ENCODE measurements at regions not wholly inside any gene's neighbourhood (a gene's known extent, or its start where the extent isn't known, plus 50 kb on each side); places are given as distances from the start of the nearest gene placed in this dataset.

DNA sequence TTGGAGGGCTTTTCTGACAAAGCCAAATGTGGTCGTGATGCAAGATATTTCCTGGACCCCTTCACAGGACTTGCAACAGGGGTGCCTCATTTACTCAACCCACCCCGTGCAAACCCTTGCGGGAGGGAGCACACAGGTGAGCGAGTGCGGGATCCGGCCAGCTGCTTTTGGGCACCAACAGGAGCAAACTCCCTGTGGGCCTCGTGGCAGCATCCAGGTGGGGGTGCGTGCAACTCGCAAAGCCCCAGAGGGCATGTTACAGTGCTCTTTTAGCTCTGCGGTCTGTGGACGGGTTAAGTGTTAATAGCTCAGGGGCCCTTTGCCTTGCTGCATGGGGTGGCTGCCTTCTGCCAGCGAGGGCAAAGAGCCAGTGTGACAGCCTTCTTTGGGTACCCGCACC, 707.6 kb upstream of the MDGA2 start:
- Mint-ChIP-seq H3K36me3 (ENCODE audit: low read depth) (no peaks in the 10 kb centered on the region), H3K4me3 (ENCODE audit: unreplicated experiment) (no peak overlapping the region), H3K9me3 (ENCODE audit: low read depth) (peaks cover 5% of the 10 kb centered on the region), H3K27ac (ENCODE audit: unreplicated experiment) (no peak overlapping the region), H3K4me1 (ENCODE audit: low read depth) (no peaks in the 10 kb centered on the region), H3K27me3 (ENCODE audit: low read depth) (peaks cover 2% of the 10 kb centered on the region)
- TF ChIP-seq, protein P1, sequence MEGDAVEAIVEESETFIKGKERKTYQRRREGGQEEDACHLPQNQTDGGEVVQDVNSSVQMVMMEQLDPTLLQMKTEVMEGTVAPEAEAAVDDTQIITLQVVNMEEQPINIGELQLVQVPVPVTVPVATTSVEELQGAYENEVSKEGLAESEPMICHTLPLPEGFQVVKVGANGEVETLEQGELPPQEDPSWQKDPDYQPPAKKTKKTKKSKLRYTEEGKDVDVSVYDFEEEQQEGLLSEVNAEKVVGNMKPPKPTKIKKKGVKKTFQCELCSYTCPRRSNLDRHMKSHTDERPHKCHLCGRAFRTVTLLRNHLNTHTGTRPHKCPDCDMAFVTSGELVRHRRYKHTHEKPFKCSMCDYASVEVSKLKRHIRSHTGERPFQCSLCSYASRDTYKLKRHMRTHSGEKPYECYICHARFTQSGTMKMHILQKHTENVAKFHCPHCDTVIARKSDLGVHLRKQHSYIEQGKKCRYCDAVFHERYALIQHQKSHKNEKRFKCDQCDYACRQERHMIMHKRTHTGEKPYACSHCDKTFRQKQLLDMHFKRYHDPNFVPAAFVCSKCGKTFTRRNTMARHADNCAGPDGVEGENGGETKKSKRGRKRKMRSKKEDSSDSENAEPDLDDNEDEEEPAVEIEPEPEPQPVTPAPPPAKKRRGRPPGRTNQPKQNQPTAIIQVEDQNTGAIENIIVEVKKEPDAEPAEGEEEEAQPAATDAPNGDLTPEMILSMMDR (IDR thresholded peaks at IDR 0.05) = no peak
- DNase-seq (ENCODE audit: low spot score) = peak; percentile 84

DNA sequence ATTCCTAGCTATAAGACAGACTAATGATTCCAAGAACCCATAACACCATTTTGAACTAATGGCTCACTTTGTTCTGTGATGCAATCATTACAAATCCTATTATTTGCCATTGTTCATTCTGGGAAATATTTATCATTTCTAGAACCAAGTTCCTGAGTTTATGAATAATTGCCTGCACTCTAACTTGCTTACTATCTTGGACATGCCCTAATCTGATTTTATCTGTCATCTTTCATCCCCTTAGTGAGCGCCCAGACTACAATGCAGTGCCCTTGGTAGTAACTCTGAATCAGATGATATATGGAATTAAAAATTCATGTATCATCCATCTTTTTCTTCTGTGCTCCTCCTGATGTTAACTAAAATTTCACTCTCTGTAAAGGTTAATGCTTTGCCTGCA, 703.1 kb upstream of the MDGA2 start:
- Mint-ChIP-seq H3K4me1 (ENCODE audit: low read depth) (no peaks in the 10 kb centered on the region), H3K27ac (ENCODE audit: unreplicated experiment) (no peak overlapping the region), H3K4me3 (ENCODE audit: unreplicated experiment) (no peak overlapping the region), H3K36me3 (ENCODE audit: low read depth) (no peaks in the 10 kb centered on the region), H3K27me3 (ENCODE audit: low read depth) (no peaks in the 10 kb centered on the region), H3K9me3 (ENCODE audit: low read depth) (peaks cover 5% of the 10 kb centered on the region)
- TF ChIP-seq, protein P1 (IDR thresholded peaks at IDR 0.05) = no peak
- no peak for DNase-seq (ENCODE audit: low spot score)

GRCh38 chr14:48373981-48374380, 698.6 kb upstream of the MDGA2 start:
- H3K4me1 Mint-ChIP-seq (ENCODE audit: low read depth) = no peaks in the 10 kb centered on the region
- no peaks in the 10 kb centered on the region for H3K36me3 Mint-ChIP-seq (ENCODE audit: low read depth)
- peaks cover 3% of the 10 kb centered on the region for H3K9me3 Mint-ChIP-seq (ENCODE audit: low read depth)
- DNase-seq (ENCODE audit: low spot score) = no peak
- TF ChIP-seq, protein P1 (IDR thresholded peaks at IDR 0.05) = no peak
- H3K27me3 Mint-ChIP-seq (ENCODE audit: low read depth) = no peaks in the 10 kb centered on the region
- H3K4me3 Mint-ChIP-seq (ENCODE audit: unreplicated experiment) = no peak overlapping the region
- no peak overlapping the region for H3K27ac Mint-ChIP-seq (ENCODE audit: unreplicated experiment)

GRCh38 chr14:48350971-48351370, 675.6 kb upstream of the MDGA2 start:
- Mint-ChIP-seq H3K27me3 (ENCODE audit: low read depth) (no peaks in the 10 kb centered on the region), H3K4me1 (ENCODE audit: low read depth) (no peaks in the 10 kb centered on the region), H3K36me3 (ENCODE audit: low read depth) (no peaks in the 10 kb centered on the region), H3K4me3 (ENCODE audit: unreplicated experiment) (no peak overlapping the region), H3K27ac (ENCODE audit: unreplicated experiment) (no peak overlapping the region), H3K9me3 (ENCODE audit: low read depth) (peaks cover 3% of the 10 kb centered on the region)
- no peak for DNase-seq (ENCODE audit: low spot score)
- TF ChIP-seq, protein P1 (IDR thresholded peaks at IDR 0.05) = no peak

GRCh38 chr14:48349689-48350088, 674.3 kb upstream of the MDGA2 start:
- no peaks in the 10 kb centered on the region for H3K27me3 Mint-ChIP-seq (ENCODE audit: low read depth)
- no peak for DNase-seq (ENCODE audit: low spot score)
- no peaks in the 10 kb centered on the region for H3K4me1 Mint-ChIP-seq (ENCODE audit: low read depth)
- no peak overlapping the region for H3K4me3 Mint-ChIP-seq (ENCODE audit: unreplicated experiment)
- no peak overlapping the region for H3K27ac Mint-ChIP-seq (ENCODE audit: unreplicated experiment)
- TF ChIP-seq, protein P1 (IDR thresholded peaks at IDR 0.05) = no peak
- H3K36me3 Mint-ChIP-seq (ENCODE audit: low read depth) = no peaks in the 10 kb centered on the region
- no peaks in the 10 kb centered on the region for H3K9me3 Mint-ChIP-seq (ENCODE audit: low read depth)

Measured in chondrocyte (in vitro differentiated cells).